ENCODE measurements at regions not wholly inside any gene's neighbourhood (a gene's known extent, or its start where the extent isn't known, plus 50 kb on each side); places are given as distances from the start of the nearest gene placed in this dataset.
"Not testable (repeated sequence)": the region's sequence is repeated elsewhere in the genome, so short reads cannot be mapped to it uniquely, and the experiment has no call there.

GRCh38 chr12:31906557-31907301 is 52.5 kb upstream of the RESF1 start:
- Histone ChIP-seq H3K36me3 (no peaks in the 10 kb centered on the region), H3K4me1 (ENCODE audit: control insufficient read depth in 1 of 2, low read depth in 2 of 2) (no peaks in the 10 kb centered on the region), H3K27ac (no peak overlapping the region), H3K9me3 (peaks cover 11% of the 10 kb centered on the region), H3K27me3 (replicated peaks; ENCODE audit: insufficient read depth) (no peaks in the 10 kb centered on the region), H3K4me3 (no peak overlapping the region)
- DNase-seq (ENCODE audit: low spot score) (no peak), ATAC-seq (ENCODE audit: insufficient number of reproducible peaks, low FRiP score, low read depth) (no peak)
- TF ChIP-seq CTCF (IDR thresholded peaks at IDR 0.05), result no peak

GRCh38 chr12:31903025-31903424 is 56.2 kb upstream of the RESF1 start:
- H3K4me3 ChIP-seq, result no peak overlapping the region
- H3K27me3 ChIP-seq (replicated peaks; ENCODE audit: insufficient read depth), result no peaks in the 10 kb centered on the region
- H3K36me3 ChIP-seq, result no peaks in the 10 kb centered on the region
- DNase-seq (ENCODE audit: low spot score) (no peak), ATAC-seq (ENCODE audit: insufficient number of reproducible peaks, low FRiP score, low read depth) (no peak)
- TF ChIP-seq CTCF (IDR thresholded peaks at IDR 0.05), result no peak
- H3K4me1 ChIP-seq (ENCODE audit: control insufficient read depth in 1 of 2, low read depth in 2 of 2), result no peaks in the 10 kb centered on the region
- H3K27ac ChIP-seq, result no peak overlapping the region
- H3K9me3 ChIP-seq, result peaks cover 11% of the 10 kb centered on the region

- Histone ChIP-seq H3K4me1 (ENCODE audit: control insufficient read depth in 1 of 2, low read depth in 2 of 2) (peaks cover 0 to 4% of the 10 kb centered on the region in 2 donors), H3K9me3 (no peaks in the 10 kb centered on the region), H3K4me3 (no peak overlapping the region), H3K36me3 (no peaks in the 10 kb centered on the region), H3K27me3 (replicated peaks; ENCODE audit: insufficient read depth) (no peaks in the 10 kb centered on the region), H3K27ac (no peak overlapping the region)
- no peak for ATAC-seq (ENCODE audit: insufficient number of reproducible peaks, low FRiP score, low read depth)
- TF ChIP-seq CTCF (IDR thresholded peaks at IDR 0.05), result no peak
- DNase-seq (ENCODE audit: low spot score), result no peak
Measured at GRCh38 chr12:31900271-31900670, 58.9 kb upstream of the RESF1 start.

GRCh38 chr12:31899109-31899508 is 60.1 kb upstream of the RESF1 start:
- H3K9me3 ChIP-seq, result no peaks in the 10 kb centered on the region
- H3K36me3 ChIP-seq, result no peaks in the 10 kb centered on the region
- H3K4me3 ChIP-seq, result no peak overlapping the region
- ATAC-seq (ENCODE audit: insufficient number of reproducible peaks, low FRiP score, low read depth) (no peak), DNase-seq (ENCODE audit: low spot score) (no peak)
- peaks cover 0 to 4% of the 10 kb centered on the region in 2 donors for H3K4me1 ChIP-seq (ENCODE audit: control insufficient read depth in 1 of 2, low read depth in 2 of 2)
- TF ChIP-seq CTCF (IDR thresholded peaks at IDR 0.05), result no peak
- no peak overlapping the region for H3K27ac ChIP-seq
- H3K27me3 ChIP-seq (replicated peaks; ENCODE audit: insufficient read depth), result no peaks in the 10 kb centered on the region

GRCh38 chr12:31897781-31898503 is 61.3 kb upstream of the RESF1 start:
- H3K27ac ChIP-seq, result peak overlapping the region in 1 of 2 donors; percentile 3
- no peak for DNase-seq (ENCODE audit: low spot score)

GRCh38 chr12:31897092-31897491 is 62.1 kb upstream of the RESF1 start:
- not testable (repeated sequence) for H3K27me3 ChIP-seq (replicated peaks; ENCODE audit: insufficient read depth); H3K9me3 ChIP-seq; H3K4me1 ChIP-seq (ENCODE audit: control insufficient read depth in 1 of 2, low read depth in 2 of 2); H3K36me3 ChIP-seq; DNase-seq (ENCODE audit: low spot score); ATAC-seq (ENCODE audit: insufficient number of reproducible peaks, low FRiP score, low read depth); H3K4me3 ChIP-seq
- H3K27ac ChIP-seq, result peak overlapping the region in 1 of 2 donors; percentile 11

More at GRCh38 chr12:31897781-31898503, 61.3 kb upstream of the RESF1 start:
- TF ChIP-seq CTCF (IDR thresholded peaks at IDR 0.05), result no peak
- Histone ChIP-seq H3K36me3 (no peaks in the 10 kb centered on the region), H3K4me1 (ENCODE audit: control insufficient read depth in 1 of 2, low read depth in 2 of 2) (peaks cover 0 to 4% of the 10 kb centered on the region in 2 donors), H3K9me3 (no peaks in the 10 kb centered on the region), H3K4me3 (no peak overlapping the region), H3K27me3 (replicated peaks; ENCODE audit: insufficient read depth) (no peaks in the 10 kb centered on the region)
- ATAC-seq (ENCODE audit: insufficient number of reproducible peaks, low FRiP score, low read depth), result no peak
